22Rv1 (cell line): ENCODE measurements at regions not wholly inside any gene's neighbourhood (a gene's known extent, or its start where the extent isn't known, plus 50 kb on each side); places are given as distances from the start of the nearest gene placed in this dataset.

ENCODE experiments used
- H3K27ac ChIP-seq: fragments of 450-650 bp; 2 replicates; pipeline ENCODE4 v1.5.1; 2017
- CTCF ChIP-seq: fragments of 450-650 bp; IDR thresholded peaks from 2 replicates; pipeline ENCODE4 v1.5.1; 2017; ENCODE audit warnings: mild to moderate bottlenecking
- ZFX ChIP-seq: fragments of 450-650 bp; IDR thresholded peaks from 2 replicates; pipeline ENCODE4 v1.6.1; 2017; ENCODE audit warnings: antibody characterized with exemption, borderline replicate concordance

GRCh38 chr7:156434706-156435105 lies 205.9 kb upstream of the RNF32 start:
- H3K27ac ChIP-seq: no peak overlapping the region
- TF ChIP-seq ZFX (no peak), CTCF (no peak)

- H3K27ac ChIP-seq: no peak overlapping the region
- TF ChIP-seq ZFX (no peak), CTCF (no peak)
Observed at GRCh38 chr7:156432018-156432417, 208.6 kb upstream of the RNF32 start.

GRCh38 chr7:156430109-156430508 lies 210.5 kb upstream of the RNF32 start:
- H3K27ac ChIP-seq: no peak overlapping the region
- TF ChIP-seq CTCF: no peak

GRCh38 chr7:156429514-156429913 lies 211.1 kb upstream of the RNF32 start:
- no peak overlapping the region for H3K27ac ChIP-seq
- TF ChIP-seq CTCF (no peak), ZFX (no peak)

- no peak overlapping the region for H3K27ac ChIP-seq
Observed at GRCh38 chr7:156423876-156424275, 216.7 kb upstream of the RNF32 start.

GRCh38 chr7:156420496-156420895 lies 220.1 kb upstream of the RNF32 start:
- no peak overlapping the region for H3K27ac ChIP-seq

More at GRCh38 chr7:156423876-156424275, 216.7 kb upstream of the RNF32 start:
- no peak for TF ChIP-seq ZFX
- TF ChIP-seq CTCF: no peak

GRCh38 chr7:156419782-156420181 lies 220.8 kb upstream of the RNF32 start:
- no peak for TF ChIP-seq CTCF
- TF ChIP-seq ZFX: no peak
- no peak overlapping the region for H3K27ac ChIP-seq

More at GRCh38 chr7:156420496-156420895, 220.1 kb upstream of the RNF32 start:
- no peak for TF ChIP-seq CTCF
